Central memory CD4-positive, alpha-beta T cell (primary cell): ENCODE measurements at regions not wholly inside any gene's neighbourhood (a gene's known extent, or its start where the extent isn't known, plus 50 kb on each side); places are given as distances from the start of the nearest gene placed in this dataset.

Source experiments
- DNase-seq: peaks from one replicate; pipeline ENCODE4 v3.0.0; 2022

- DNase-seq, result no peak
Observed at GRCh38 chr15:81507831-81508230, 133.8 kb upstream of the TMC3 start.

GRCh38 chr15:81506936-81507335 lies 132.9 kb upstream of the TMC3 start:
- DNase-seq, result no peak

GRCh38 chr15:81506071-81506470 lies 132.1 kb upstream of the TMC3 start:
- no peak for DNase-seq

GRCh38 chr15:81504170-81504905 lies 130.3 kb upstream of the TMC3 start:
- no peak for DNase-seq

GRCh38 chr15:81502439-81502838 lies 128.4 kb upstream of the TMC3 start:
- no peak for DNase-seq

GRCh38 chr15:81500081-81500480 lies 126.1 kb upstream of the TMC3 start:
- DNase-seq, result no peak

- DNase-seq, result no peak
Observed at GRCh38 chr15:81498294-81498693, 124.3 kb upstream of the TMC3 start.

- DNase-seq, result no peak
Observed at GRCh38 chr15:81497238-81497637, 123.2 kb upstream of the TMC3 start.

GRCh38 chr15:81495780-81496467 lies 121.9 kb upstream of the TMC3 start:
- no peak for DNase-seq

- no peak for DNase-seq
Observed at GRCh38 chr15:81492969-81493645, 119.1 kb upstream of the TMC3 start.

- DNase-seq, result no peak
Observed at GRCh38 chr15:81492331-81492968, 118.4 kb upstream of the TMC3 start.

GRCh38 chr15:81491414-81492096 lies 117.5 kb upstream of the TMC3 start:
- no peak for DNase-seq

GRCh38 chr15:81485806-81486205 lies 111.8 kb upstream of the TMC3 start:
- no peak for DNase-seq

- no peak for DNase-seq
Observed at GRCh38 chr15:81484086-81484955, 110.3 kb upstream of the TMC3 start.

GRCh38 chr15:81483496-81483895 lies 109.5 kb upstream of the TMC3 start:
- DNase-seq, result no peak

GRCh38 chr15:81481346-81481745 lies 107.3 kb upstream of the TMC3 start:
- no peak for DNase-seq

GRCh38 chr15:81480645-81481053 lies 106.6 kb upstream of the TMC3 start:
- DNase-seq, result peak; percentile 48

- no peak for DNase-seq
Observed at GRCh38 chr15:81478354-81478753, 104.3 kb upstream of the TMC3 start.

- no peak for DNase-seq
Observed at GRCh38 chr15:81475926-81476325, 101.9 kb upstream of the TMC3 start.

GRCh38 chr15:81475471-81475870 lies 101.5 kb upstream of the TMC3 start:
- DNase-seq, result no peak

GRCh38 chr15:81473946-81474345 lies 99.9 kb upstream of the TMC3 start:
- no peak for DNase-seq

- DNase-seq, result no peak
Observed at GRCh38 chr15:81473177-81473576, 99.2 kb upstream of the TMC3 start.
